SU-DHL-6 (cell line): ENCODE measurements at regions not wholly inside any gene's neighbourhood (a gene's known extent, or its start where the extent isn't known, plus 50 kb on each side); places are given as distances from the start of the nearest gene placed in this dataset.

ENCODE experiments used
- EZH2phosphoT487 ChIP-seq: fragments of 200-600 bp; sonication (generic), shearing (Covaris generic); conservative IDR thresholded peaks from 2 replicates; pipeline ENCODE4 v1.6.1; 2018; ENCODE audit warnings: mild to moderate bottlenecking, antibody characterized with exemption, low read length, moderate library complexity, mixed read lengths
- TF ChIP-seq, protein P1 (sequence below): fragments of 200-600 bp; sonication (generic); IDR thresholded peaks from one replicate; pipeline ENCODE4 v1.5.1; 2017; ENCODE audit warnings: antibody characterized with exemption, mild to moderate bottlenecking, low read length, moderate library complexity; ENCODE audit not compliant: insufficient read depth, poor library complexity, severe bottlenecking

DNA sequence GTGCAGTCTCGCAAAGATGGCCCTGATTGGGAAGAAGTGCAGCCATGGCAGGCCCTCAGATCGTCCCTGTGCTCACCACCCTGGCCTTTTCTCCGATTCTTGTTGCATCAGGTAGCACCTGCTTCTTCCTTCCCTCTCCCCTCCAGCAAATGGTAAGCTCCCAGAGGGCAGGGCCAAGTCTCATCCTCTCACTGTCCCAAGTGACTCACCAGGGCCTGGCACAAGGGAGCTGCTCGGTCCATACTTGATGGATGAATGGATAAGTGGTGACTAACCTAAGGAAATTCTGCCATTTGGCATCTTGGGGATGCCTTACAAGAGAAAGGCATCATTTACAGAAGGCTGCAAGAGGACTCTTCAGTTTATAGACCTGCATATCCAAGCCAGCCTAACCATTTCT is 84.9 kb downstream of the ZIC5 start:
- TF ChIP-seq, protein P1, sequence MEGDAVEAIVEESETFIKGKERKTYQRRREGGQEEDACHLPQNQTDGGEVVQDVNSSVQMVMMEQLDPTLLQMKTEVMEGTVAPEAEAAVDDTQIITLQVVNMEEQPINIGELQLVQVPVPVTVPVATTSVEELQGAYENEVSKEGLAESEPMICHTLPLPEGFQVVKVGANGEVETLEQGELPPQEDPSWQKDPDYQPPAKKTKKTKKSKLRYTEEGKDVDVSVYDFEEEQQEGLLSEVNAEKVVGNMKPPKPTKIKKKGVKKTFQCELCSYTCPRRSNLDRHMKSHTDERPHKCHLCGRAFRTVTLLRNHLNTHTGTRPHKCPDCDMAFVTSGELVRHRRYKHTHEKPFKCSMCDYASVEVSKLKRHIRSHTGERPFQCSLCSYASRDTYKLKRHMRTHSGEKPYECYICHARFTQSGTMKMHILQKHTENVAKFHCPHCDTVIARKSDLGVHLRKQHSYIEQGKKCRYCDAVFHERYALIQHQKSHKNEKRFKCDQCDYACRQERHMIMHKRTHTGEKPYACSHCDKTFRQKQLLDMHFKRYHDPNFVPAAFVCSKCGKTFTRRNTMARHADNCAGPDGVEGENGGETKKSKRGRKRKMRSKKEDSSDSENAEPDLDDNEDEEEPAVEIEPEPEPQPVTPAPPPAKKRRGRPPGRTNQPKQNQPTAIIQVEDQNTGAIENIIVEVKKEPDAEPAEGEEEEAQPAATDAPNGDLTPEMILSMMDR, result no peak
- no peak for TF ChIP-seq EZH2phosphoT487
